ENCODE measurements at regions not wholly inside any gene's neighbourhood (a gene's known extent, or its start where the extent isn't known, plus 50 kb on each side); places are given as distances from the start of the nearest gene placed in this dataset.

GRCh38 chr7:16345979-16346958 is 75.1 kb downstream of the CRPPA start:
- no peak overlapping the region for H3K4me3 Mint-ChIP-seq
- H3F3A ChIP-seq (replicated peaks; ENCODE audit: low read depth), result no peaks in the 10 kb centered on the region
- no peaks in the 10 kb centered on the region for H3K79me2 ChIP-seq (replicated peaks; ENCODE audit: insufficient read depth)
- peak; percentile 3 for DNase-seq (ENCODE audit: low spot score)
- no peak overlapping the region for H3K27ac ChIP-seq (ENCODE audit: low read depth)
- H3K4me2 ChIP-seq, result no peak overlapping the region
- no peak for ATAC-seq
- no peak overlapping the region for H2AFZ ChIP-seq
- 0 out of 3 replicates have a peak, but pooled peaks cover 3% of the 10 kb centered on the region for H3K36me3 Mint-ChIP-seq (ENCODE audit: low read depth)
- no peaks in the 10 kb centered on the region for H4K20me1 ChIP-seq (replicated peaks; ENCODE audit: insufficient read depth)
- H3K4me1 Mint-ChIP-seq, result no peaks in the 10 kb centered on the region
- no peak overlapping the region for H3K4me3 ChIP-seq
- TF ChIP-seq ZNF462 (CRISPR knock-in tag; IDR thresholded peaks at IDR 0.05) (no peak), ZNF114 (CRISPR knock-in tag; IDR thresholded peaks at IDR 0.05) (no peak), ETS1 (IDR thresholded peaks at IDR 0.05) (no peak), NANOG (IDR thresholded peaks at IDR 0.05; ENCODE audit: borderline replicate concordance) (no peak), ZNF331 (CRISPR knock-in tag; IDR thresholded peaks at IDR 0.05; ENCODE audit: low read depth) (no peak), STAT1 (IDR thresholded peaks at IDR 0.05; ENCODE audit: unreplicated experiment) (no peak), EZH2 (IDR thresholded peaks at IDR 0.05; ENCODE audit: low read depth, unreplicated experiment) (no peak), CREB1 (CRISPR knock-in tag; IDR thresholded peaks at IDR 0.05; ENCODE audit: low read depth) (no peak), POLR2AphosphoS5 (IDR thresholded peaks at IDR 0.05; ENCODE audit: low read depth) (no peak)
- no peaks in the 10 kb centered on the region for H3K27me3 Mint-ChIP-seq (ENCODE audit: insufficient read depth, low read depth, poor library complexity)
- no peaks in the 10 kb centered on the region for H3K4me1 ChIP-seq (ENCODE audit: insufficient read depth)
- peaks cover 6% of the 10 kb centered on the region; the same call in 2 of the 3 replicates for H3K9me3 Mint-ChIP-seq
- H3K27me3 ChIP-seq (ENCODE audit: insufficient read depth), result no peaks in the 10 kb centered on the region
- H3K27ac Mint-ChIP-seq, result no peak overlapping the region
- no peaks in the 10 kb centered on the region for H3K36me3 ChIP-seq (ENCODE audit: insufficient read depth)
- H3K9me2 ChIP-seq (ENCODE audit: insufficient read depth), result 0 out of 2 replicates have a peak, but pooled peaks cover 6% of the 10 kb centered on the region

All from GM23338 (cell line).